ENCODE measurements at regions not wholly inside any gene's neighbourhood (a gene's known extent, or its start where the extent isn't known, plus 50 kb on each side); places are given as distances from the start of the nearest gene placed in this dataset.
"Not testable (repeated sequence)": the region's sequence is repeated elsewhere in the genome, so short reads cannot be mapped to it uniquely, and the experiment has no call there.

- no peaks in the 10 kb centered on the region for H3K36me3 ChIP-seq (ENCODE audit: control insufficient read depth in 4 of 4, insufficient read depth in 4 of 4, low read length in 4 of 4)
- no peaks in the 10 kb centered on the region for H3K27me3 ChIP-seq (ENCODE audit: control insufficient read depth in 3 of 3, insufficient read depth in 3 of 3, low read length in 2 of 3)
- H3K9me3 ChIP-seq (ENCODE audit: control insufficient read depth in 4 of 4, insufficient read depth in 3 of 4, low read length in 3 of 4) = no peaks in the 10 kb centered on the region
- WGBS, 2 donors = 57 to 64% methylated on average over 3 of the region's 3 CpGs
- no peak overlapping the region for H3K4me3 ChIP-seq
- H3K4me1 ChIP-seq (ENCODE audit: control insufficient read depth in 5 of 5, insufficient read depth in 5 of 5, low read length in 5 of 5) = peaks cover 0 to 15% (median 0%) of the 10 kb centered on the region in 5 donors
- ATAC-seq (ENCODE audit: insufficient read depth, low FRiP score) = no peak
- no peak for TF ChIP-seq CTCF (IDR thresholded peaks at IDR 0.05; ENCODE audit: control extremely low read depth, extremely low read depth)
- no peak overlapping the region for H3K27ac ChIP-seq (ENCODE audit: low read depth in 1 of 2, low read length in 1 of 2)
- DNase-seq = no peak
- H3K9ac ChIP-seq (ENCODE audit: insufficient read depth in 1 of 2, low read length in 2 of 2) = no peak overlapping the region
Measured at GRCh38 chr6:6758546-6758914, 170.0 kb downstream of the LY86 start.

GRCh38 chr6:6758915-6759654 is 170.6 kb downstream of the LY86 start:
- no peaks in the 10 kb centered on the region for H3K36me3 ChIP-seq (ENCODE audit: control insufficient read depth in 4 of 4, insufficient read depth in 4 of 4, low read length in 4 of 4)
- peak overlapping the region in 1 of 2 donors; percentile 69 for H3K9ac ChIP-seq (ENCODE audit: insufficient read depth in 1 of 2, low read length in 2 of 2)
- no peaks in the 10 kb centered on the region for H3K9me3 ChIP-seq (ENCODE audit: control insufficient read depth in 4 of 4, insufficient read depth in 3 of 4, low read length in 3 of 4)
- H3K4me1 ChIP-seq (ENCODE audit: control insufficient read depth in 5 of 5, insufficient read depth in 5 of 5, low read length in 5 of 5) = peaks cover 0 to 15% (median 0%) of the 10 kb centered on the region in 5 donors
- DNase-seq (peak; percentile 87 to 94 (median 93)), ATAC-seq (ENCODE audit: insufficient read depth, low FRiP score) (peak; percentile 91)
- peak overlapping the region in 1 of 2 donors; percentile 44 for H3K27ac ChIP-seq (ENCODE audit: low read depth in 1 of 2, low read length in 1 of 2)
- no peak overlapping the region for H3K4me3 ChIP-seq
- WGBS, 2 donors = 29 to 35% methylated on average over 22 of the region's 22 CpGs
- no peaks in the 10 kb centered on the region for H3K27me3 ChIP-seq (ENCODE audit: control insufficient read depth in 3 of 3, insufficient read depth in 3 of 3, low read length in 2 of 3)
- peak; percentile 18 for TF ChIP-seq CTCF (IDR thresholded peaks at IDR 0.05; ENCODE audit: control extremely low read depth, extremely low read depth)

DNA sequence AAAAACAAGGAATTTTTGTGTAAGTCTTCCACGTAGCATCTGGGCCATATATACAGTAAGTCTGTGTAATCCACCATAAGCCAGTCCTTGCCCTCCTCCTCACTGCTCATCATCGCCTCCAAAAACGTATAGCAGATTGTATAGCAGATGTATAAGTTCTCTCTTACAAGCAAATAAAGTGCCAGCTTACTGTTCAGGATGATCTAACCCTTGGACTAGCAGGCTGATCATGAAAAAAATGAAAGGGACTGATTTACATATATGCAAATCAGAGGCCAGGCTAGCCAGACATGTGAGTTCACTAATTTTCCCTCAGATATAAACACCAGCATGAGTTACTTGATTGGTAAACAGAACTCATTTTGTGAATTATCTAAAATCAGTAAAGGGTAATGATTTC is 171.5 kb downstream of the LY86 start:
- Histone ChIP-seq H3K4me1 (ENCODE audit: control insufficient read depth in 5 of 5, insufficient read depth in 5 of 5, low read length in 5 of 5) (peaks cover 0 to 15% (median 0%) of the 10 kb centered on the region in 5 donors), H3K36me3 (ENCODE audit: control insufficient read depth in 4 of 4, insufficient read depth in 4 of 4, low read length in 4 of 4) (no peaks in the 10 kb centered on the region), H3K27ac (ENCODE audit: low read depth in 1 of 2, low read length in 1 of 2) (no peak overlapping the region), H3K27me3 (ENCODE audit: control insufficient read depth in 3 of 3, insufficient read depth in 3 of 3, low read length in 2 of 3) (no peaks in the 10 kb centered on the region), H3K9me3 (ENCODE audit: control insufficient read depth in 4 of 4, insufficient read depth in 3 of 4, low read length in 3 of 4) (no peaks in the 10 kb centered on the region), H3K4me3 (no peak overlapping the region), H3K9ac (ENCODE audit: insufficient read depth in 1 of 2, low read length in 2 of 2) (no peak overlapping the region)
- 92 to 95% methylated on average over 3 of the region's 3 CpGs for WGBS, 2 donors
- DNase-seq = no peak
- TF ChIP-seq CTCF (IDR thresholded peaks at IDR 0.05; ENCODE audit: control extremely low read depth, extremely low read depth) = no peak
- no peak for ATAC-seq (ENCODE audit: insufficient read depth, low FRiP score)

DNA sequence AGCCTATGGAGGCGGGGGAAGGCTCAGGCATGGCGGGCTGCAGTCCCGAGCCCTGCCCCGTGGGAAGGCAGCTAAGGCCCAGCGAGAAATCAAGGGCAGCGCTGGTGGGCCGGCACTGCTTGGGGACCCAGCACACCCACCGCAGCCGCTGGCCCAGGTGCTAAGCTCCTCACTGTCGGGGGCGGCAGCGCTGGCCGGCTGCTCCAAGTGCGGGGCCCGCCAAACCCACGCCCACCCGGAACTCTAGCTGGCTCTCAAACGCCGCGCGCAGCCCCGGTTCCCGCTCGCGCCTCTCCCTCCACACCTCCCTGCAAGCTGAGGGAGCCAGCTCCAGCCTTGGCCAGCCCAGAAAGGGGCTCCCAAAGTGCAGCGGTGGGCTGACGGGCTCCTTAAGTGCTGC is 174.0 kb downstream of the LY86 start:
- 94 to 98% methylated on average over 27 of the region's 27 CpGs for WGBS, 2 donors
- H3K4me3 ChIP-seq; H3K9me3 ChIP-seq (ENCODE audit: control insufficient read depth in 4 of 4, insufficient read depth in 3 of 4, low read length in 3 of 4); H3K27me3 ChIP-seq (ENCODE audit: control insufficient read depth in 3 of 3, insufficient read depth in 3 of 3, low read length in 2 of 3); DNase-seq; ATAC-seq (ENCODE audit: insufficient read depth, low FRiP score); H3K9ac ChIP-seq (ENCODE audit: insufficient read depth in 1 of 2, low read length in 2 of 2); H3K36me3 ChIP-seq (ENCODE audit: control insufficient read depth in 4 of 4, insufficient read depth in 4 of 4, low read length in 4 of 4); H3K27ac ChIP-seq (ENCODE audit: low read depth in 1 of 2, low read length in 1 of 2): not testable (repeated sequence)
- H3K4me1 ChIP-seq (ENCODE audit: control insufficient read depth in 5 of 5, insufficient read depth in 5 of 5, low read length in 5 of 5) = peaks cover 0 to 15% (median 0%) of the 10 kb centered on the region in 5 donors

Data from lung (tissue), 11 donors.